Hepatocyte (in vitro differentiated cells): ENCODE measurements at regions not wholly inside any gene's neighbourhood (a gene's known extent, or its start where the extent isn't known, plus 50 kb on each side); places are given as distances from the start of the nearest gene placed in this dataset.

Source experiments
- EZH2phosphoT487 ChIP-seq: fragments of 200-600 bp; sonication (generic); IDR thresholded peaks from one replicate; pipeline ENCODE4 v1.6.1; 2018; ENCODE audit warnings: antibody characterized with exemption, mild to moderate bottlenecking, low read depth, moderate library complexity; ENCODE audit not compliant: unreplicated experiment, severe bottlenecking
- TF ChIP-seq, protein P1 (sequence below): fragments of 200-600 bp; sonication (generic); IDR thresholded peaks from 2 replicates; pipeline ENCODE4 v1.5.1; 2016; ENCODE audit warnings: antibody characterized with exemption, mild to moderate bottlenecking; ENCODE audit not compliant: poor library complexity

DNA sequence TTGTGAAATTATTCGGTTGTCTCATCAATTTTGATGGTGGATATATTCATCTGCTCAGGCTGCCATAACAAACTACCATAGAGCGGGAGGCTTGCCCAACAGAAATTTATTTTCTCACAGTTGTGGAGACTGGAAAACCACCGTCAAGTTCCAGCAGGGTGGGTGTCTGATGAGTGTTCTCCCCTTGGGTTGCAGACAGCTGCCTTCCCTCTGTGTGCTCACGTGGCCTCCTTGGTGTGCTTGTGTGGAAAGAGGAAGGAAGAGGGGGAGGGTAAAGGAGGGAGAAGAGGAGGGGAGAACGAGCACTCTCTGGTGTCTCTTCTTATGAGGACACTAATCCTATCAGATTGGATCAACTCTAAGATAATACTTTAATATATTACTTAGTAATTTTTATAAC, 123.8 kb upstream of the TEX13D start:
- no peak for TF ChIP-seq EZH2phosphoT487
- TF ChIP-seq, protein P1, sequence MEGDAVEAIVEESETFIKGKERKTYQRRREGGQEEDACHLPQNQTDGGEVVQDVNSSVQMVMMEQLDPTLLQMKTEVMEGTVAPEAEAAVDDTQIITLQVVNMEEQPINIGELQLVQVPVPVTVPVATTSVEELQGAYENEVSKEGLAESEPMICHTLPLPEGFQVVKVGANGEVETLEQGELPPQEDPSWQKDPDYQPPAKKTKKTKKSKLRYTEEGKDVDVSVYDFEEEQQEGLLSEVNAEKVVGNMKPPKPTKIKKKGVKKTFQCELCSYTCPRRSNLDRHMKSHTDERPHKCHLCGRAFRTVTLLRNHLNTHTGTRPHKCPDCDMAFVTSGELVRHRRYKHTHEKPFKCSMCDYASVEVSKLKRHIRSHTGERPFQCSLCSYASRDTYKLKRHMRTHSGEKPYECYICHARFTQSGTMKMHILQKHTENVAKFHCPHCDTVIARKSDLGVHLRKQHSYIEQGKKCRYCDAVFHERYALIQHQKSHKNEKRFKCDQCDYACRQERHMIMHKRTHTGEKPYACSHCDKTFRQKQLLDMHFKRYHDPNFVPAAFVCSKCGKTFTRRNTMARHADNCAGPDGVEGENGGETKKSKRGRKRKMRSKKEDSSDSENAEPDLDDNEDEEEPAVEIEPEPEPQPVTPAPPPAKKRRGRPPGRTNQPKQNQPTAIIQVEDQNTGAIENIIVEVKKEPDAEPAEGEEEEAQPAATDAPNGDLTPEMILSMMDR: no peak
